H1 (cell line): ENCODE measurements at regions not wholly inside any gene's neighbourhood (a gene's known extent, or its start where the extent isn't known, plus 50 kb on each side); places are given as distances from the start of the nearest gene placed in this dataset.

Source experiments
- CTCF ChIA-PET: fragments of 300-600 bp; sonication (Branson Sonifier 250); formaldehyde crosslinking; loops from one replicate; lab custom pipeline; 2021; ENCODE audit not compliant: partially characterized antibody; lab: Charles Lee
- POLR2A ChIA-PET: fragments of 300-600 bp; sonication (Branson Sonifier 250); formaldehyde crosslinking; loops from one replicate; lab custom pipeline; 2021; ENCODE audit warnings: inconsistent platforms; ENCODE audit not compliant: partially characterized antibody; lab: Charles Lee
- DNase-seq, 2 experiments: peaks; one replicate each; pipeline versions ENCODE4 v3.0.0 to v3.0.0-alpha.2; 2010 to 2022; ENCODE audit warnings: low spot score in 2 of 2, low read depth in 1 of 2, mixed read lengths in 1 of 2
- FAIRE-seq: peaks from 2 replicates; lab custom pipeline; 2011; peaks lifted over from hg19 to GRCh38; lab: Jason Lieb, UNC
- H2AFZ ChIP-seq: 2 replicates; pipeline ENCODE4 v1.8.1; 2012; ENCODE audit warnings: low read length, inconsistent platforms
- H2AK5ac ChIP-seq: 2 replicates; pipeline ENCODE4 v1.6.1; 2013; ENCODE audit warnings: low read depth, low read length
- H2BK120ac ChIP-seq: replicated peaks from 2 replicates; pipeline ENCODE3; 2013; ENCODE audit warnings: low read depth, low read length, inconsistent platforms
- H2BK12ac ChIP-seq: 2 replicates; pipeline ENCODE4 v1.6.1; 2013; ENCODE audit warnings: low read depth, low read length
- H2BK15ac ChIP-seq: 2 replicates; pipeline ENCODE4 v1.6.1; 2013; ENCODE audit warnings: low read length
- H2BK20ac ChIP-seq: 2 replicates; pipeline ENCODE4 v1.6.1; 2013; ENCODE audit warnings: low read length
- H2BK5ac ChIP-seq: 2 replicates; pipeline ENCODE4 v1.6.1; 2013; ENCODE audit warnings: low read depth, low read length
- H3K14ac ChIP-seq: 2 replicates; pipeline ENCODE4 v1.6.1; 2013; ENCODE audit warnings: inconsistent platforms; ENCODE audit not compliant: insufficient read length
- H3K18ac ChIP-seq: 2 replicates; pipeline ENCODE4 v1.6.1; 2013; ENCODE audit warnings: low read length; ENCODE audit errors: extremely low read depth
- H3K23ac ChIP-seq: 2 replicates; pipeline ENCODE4 v1.6.1; 2013; ENCODE audit warnings: inconsistent platforms; ENCODE audit not compliant: insufficient read length
- H3K23me2 ChIP-seq: 2 replicates; pipeline ENCODE4 v1.6.1; 2013; ENCODE audit warnings: low read depth, low read length
- H3K27ac ChIP-seq: 2 replicates; pipeline ENCODE4 v1.6.1; 2011; ENCODE audit warnings: low read depth, low read length, inconsistent platforms
- H3K27me3 ChIP-seq, 4 experiments: replicated peaks in 1 of 4; 1 replicate in 1 of 4; 2 replicates in 3 of 4; pipeline versions ENCODE4 v1.6.1 to v1.8.1; 2011 to 2013; ENCODE audit warnings: low read length in 3 of 4, mild to moderate bottlenecking in 3 of 4, inconsistent platforms in 2 of 4, mixed read lengths in 2 of 4, moderate library complexity in 1 of 4; ENCODE audit not compliant: control insufficient read depth in 3 of 4, insufficient read depth in 3 of 4; ENCODE audit errors: extremely low read depth in 1 of 4
- H3K36me3 ChIP-seq, 4 experiments: 2 replicates each; pipeline versions ENCODE4 v1.6.1 to v1.8.1; 2011 to 2013; ENCODE audit warnings: mild to moderate bottlenecking in 4 of 4, low read length in 3 of 4, moderate library complexity in 2 of 4, control low read depth in 1 of 4, inconsistent platforms in 1 of 4; ENCODE audit not compliant: insufficient read depth in 4 of 4, control insufficient read depth in 2 of 4
- H3K4ac ChIP-seq: replicated peaks from 2 replicates; pipeline ENCODE3; 2013; ENCODE audit warnings: low read length, low read depth, mixed read lengths, inconsistent platforms; ENCODE audit not compliant: insufficient read length
- H3K4me1 ChIP-seq, 4 experiments: replicated peaks in 1 of 4; 1 replicate in 1 of 4; 2 replicates in 3 of 4; pipeline versions ENCODE4 v1.6.1 to v1.8.1; 2011 to 2013; ENCODE audit warnings: low read length in 3 of 4, inconsistent platforms in 2 of 4, mixed read lengths in 1 of 4; ENCODE audit not compliant: insufficient read depth in 4 of 4, control insufficient read depth in 3 of 4
- H3K4me2 ChIP-seq, 2 experiments: 2 replicates each; pipeline versions ENCODE4 v1.6.1 to v1.8.1; 2011 to 2013; ENCODE audit warnings: low read depth in 2 of 2, low read length in 2 of 2, control low read depth in 1 of 2, inconsistent platforms in 1 of 2, mild to moderate bottlenecking in 1 of 2; ENCODE audit not compliant: insufficient read depth in 1 of 2
- H3K4me3 ChIP-seq, 4 experiments: fragments of 200-600, 300-600 bp in 1 of 4; sonication (generic), shearing (Covaris generic), sonication (Bioruptor Twin) in 1 of 4; 2 replicates each; pipeline versions ENCODE4 v1.5.1 to v1.8.1; 2011 to 2016; ENCODE audit warnings: low read length in 4 of 4, low read depth in 3 of 4, control low read depth in 2 of 4, inconsistent platforms in 2 of 4, mild to moderate bottlenecking in 2 of 4, mixed read lengths in 1 of 4, moderate library complexity in 1 of 4; ENCODE audit not compliant: insufficient read depth in 2 of 4; ENCODE audit errors: extremely low read depth in 1 of 4
- H3K56ac ChIP-seq: replicated peaks from 2 replicates; pipeline ENCODE3; 2013; ENCODE audit warnings: low read depth, mild to moderate bottlenecking, mixed read lengths, low read length, inconsistent platforms; ENCODE audit not compliant: insufficient read length
- H3K79me1 ChIP-seq: 2 replicates; pipeline ENCODE4 v1.6.1; 2013; ENCODE audit warnings: low read depth, low read length, control low read depth
- H3K79me2 ChIP-seq, 2 experiments: 2 replicates each; pipeline versions ENCODE4 v1.6.1 to v1.8.1; 2012 to 2013; ENCODE audit warnings: low read length in 2 of 2, mild to moderate bottlenecking in 2 of 2, inconsistent platforms in 1 of 2; ENCODE audit not compliant: insufficient read depth in 2 of 2, control insufficient read depth in 1 of 2
- H3K9ac ChIP-seq, 4 experiments: replicated peaks in 1 of 4; 1 replicate in 1 of 4; 2 replicates in 3 of 4; pipeline versions ENCODE4 v1.6.1 to v1.8.1; 2011 to 2013; ENCODE audit warnings: low read depth in 3 of 4, low read length in 3 of 4, control low read depth in 2 of 4, mild to moderate bottlenecking in 2 of 4, moderate library complexity in 2 of 4, inconsistent platforms in 1 of 4; ENCODE audit errors: extremely low read depth in 1 of 4
- H3K9me3 ChIP-seq, 2 experiments: 2 replicates each; pipeline versions ENCODE4 v1.6.1 to v1.8.1; 2012 to 2013; ENCODE audit warnings: mild to moderate bottlenecking in 2 of 2, moderate library complexity in 2 of 2, control low read depth in 1 of 2, inconsistent platforms in 1 of 2, low read depth in 1 of 2, low read length in 1 of 2, mixed read lengths in 1 of 2; ENCODE audit not compliant: insufficient read depth in 2 of 2
- H4K20me1 ChIP-seq, 2 experiments: replicated peaks in 1 of 2; 2 replicates each; pipeline versions ENCODE3 to v1.8.1; 2011 to 2013; ENCODE audit warnings: inconsistent platforms in 2 of 2, low read length in 2 of 2, mild to moderate bottlenecking in 1 of 2; ENCODE audit not compliant: insufficient read depth in 2 of 2, control insufficient read depth in 1 of 2
- H4K5ac ChIP-seq: 2 replicates; pipeline ENCODE4 v1.6.1; 2013; ENCODE audit warnings: low read length, low read depth, mixed read lengths, inconsistent platforms; ENCODE audit not compliant: insufficient read length
- H4K8ac ChIP-seq: 2 replicates; pipeline ENCODE4 v1.8.0; 2013; ENCODE audit warnings: mild to moderate bottlenecking, moderate library complexity, low read length, inconsistent platforms; ENCODE audit not compliant: insufficient read depth; ENCODE audit errors: extremely low read depth
- H4K91ac ChIP-seq: replicated peaks from 2 replicates; pipeline ENCODE3; 2013; ENCODE audit warnings: low read length, mixed read lengths, inconsistent platforms; ENCODE audit not compliant: insufficient read length
- ATF3 ChIP-seq: IDR thresholded peaks from 2 replicates; pipeline ENCODE4 v1.6.1; 2011; ENCODE audit warnings: low read depth, mild to moderate bottlenecking, low read length; ENCODE audit not compliant: insufficient read depth
- BACH1 ChIP-seq: IDR thresholded peaks from 2 replicates; pipeline ENCODE4 v1.6.1; 2012; ENCODE audit warnings: low read length, improper control_type of control experiment
- CHD1 ChIP-seq: IDR thresholded peaks from 2 replicates; pipeline ENCODE4 v1.6.1; 2012; ENCODE audit warnings: low read depth, low read length, improper control_type of control experiment
- CHD2 ChIP-seq: IDR thresholded peaks from 2 replicates; pipeline ENCODE4 v1.6.1; 2012; ENCODE audit warnings: low read length, improper control_type of control experiment
- EP300 ChIP-seq, 2 experiments: IDR thresholded peaks; 1 replicate in 1 of 2; 2 replicates in 1 of 2; pipeline ENCODE4 v1.6.1; 2011 to 2012; ENCODE audit warnings: low read depth in 2 of 2, low read length in 2 of 2, mild to moderate bottlenecking in 2 of 2, borderline replicate concordance in 1 of 2, inconsistent platforms in 1 of 2, moderate library complexity in 1 of 2
- EZH2 ChIP-seq: fragments of 200-600 bp; sonication (generic); IDR thresholded peaks from 2 replicates; pipeline ENCODE4 v1.7.1; 2012; ENCODE audit warnings: low read depth, mild to moderate bottlenecking, moderate library complexity, low read length, inconsistent platforms; ENCODE audit not compliant: severe bottlenecking
- HDAC2 ChIP-seq, 2 experiments: fragments of 300-600 bp in 1 of 2; sonication (generic) in 1 of 2; IDR thresholded peaks; 2 replicates each; pipeline ENCODE4 v1.6.1; 2011 to 2012; ENCODE audit warnings: low read depth in 2 of 2, low read length in 2 of 2, mild to moderate bottlenecking in 2 of 2, moderate library complexity in 2 of 2, borderline replicate concordance in 1 of 2, inconsistent platforms in 1 of 2
- RAD21 ChIP-seq, 2 experiments: IDR thresholded peaks in 1 of 2; conservative IDR thresholded peaks in 1 of 2; 2 replicates each; pipeline ENCODE4 v1.6.1; 2011; ENCODE audit warnings: low read depth in 2 of 2, low read length in 2 of 2, improper control_type of control experiment in 1 of 2, inconsistent platforms in 1 of 2, mild to moderate bottlenecking in 1 of 2, moderate library complexity in 1 of 2
- SIN3A ChIP-seq, 2 experiments: IDR thresholded peaks in 1 of 2; conservative IDR thresholded peaks in 1 of 2; 2 replicates each; pipeline ENCODE4 v1.6.1; 2011 to 2012; ENCODE audit warnings: low read length in 2 of 2, improper control_type of control experiment in 1 of 2, low read depth in 1 of 2, mild to moderate bottlenecking in 1 of 2
- SIRT6 ChIP-seq: IDR thresholded peaks from one replicate; pipeline ENCODE4 v1.7.1; 2012; ENCODE audit warnings: low read length, inconsistent platforms
- TAF1 ChIP-seq: IDR thresholded peaks from 2 replicates; pipeline ENCODE4 v1.6.1; 2011; ENCODE audit warnings: mild to moderate bottlenecking, low read depth, low read length
- TBP ChIP-seq: IDR thresholded peaks from 2 replicates; pipeline ENCODE4 v1.6.1; 2011; ENCODE audit warnings: low read depth, low read length, improper control_type of control experiment
- WGBS, 2 experiments: shearing (Covaris generic) in 1 of 2; methylation state at CpG; one replicate each; pipeline versions ENCODE4 v1.1.6 to v1.1.7; 2013 to 2015; ENCODE audit warnings: low lambda C conversion rate in 2 of 2, mixed read lengths in 2 of 2, inconsistent platforms in 1 of 2, low coverage in 1 of 2, missing lambda C conversion rate in 1 of 2; ENCODE audit not compliant: insufficient replicate concordance in 2 of 2, insufficient coverage in 1 of 2, insufficient read length in 1 of 2; ENCODE audit errors: extremely low coverage in 1 of 2, missing lambda C conversion rate in 1 of 2; 5-methylcytosine and 5-hydroxymethylcytosine counted together

GRCh38 chr4:130172156-130172555 is 1076.2 kb downstream of the C4orf33 start:
- no peaks in the 10 kb centered on the region for H3K36me3 ChIP-seq
- no peak overlapping the region for H4K91ac ChIP-seq
- no peak overlapping the region for H4K5ac ChIP-seq
- no peak overlapping the region for H3K18ac ChIP-seq
- H4K20me1 ChIP-seq: no peaks in the 10 kb centered on the region
- H3K23ac ChIP-seq: no peak overlapping the region
- ChIA-PET POLR2A (no interaction called here), CTCF (interaction anchor here (0.5 kb wide), 1 partner anchor 1644 kb away, joined by 3 read pairs; no protein-coding TSS in a partner anchor)
- H3K79me2 ChIP-seq: no peaks in the 10 kb centered on the region
- H3K27me3 ChIP-seq: no peaks in the 10 kb centered on the region
- 82% methylated on average over 3 of the region's 3 CpGs; no CpG with 5 or more reads in 1 of the 2 experiments for WGBS, 2 experiments
- H4K8ac ChIP-seq: no peak overlapping the region
- H3K56ac ChIP-seq: no peak overlapping the region
- no peak for DNase-seq
- H3K79me1 ChIP-seq: no peaks in the 10 kb centered on the region
- H3K9me3 ChIP-seq: no peaks in the 10 kb centered on the region
- no peaks in the 10 kb centered on the region for H3K23me2 ChIP-seq
- no peak overlapping the region for H3K27ac ChIP-seq
- no peak overlapping the region for H2AFZ ChIP-seq
- no peak overlapping the region for H2BK5ac ChIP-seq
- H3K14ac ChIP-seq: no peak overlapping the region
- no peak overlapping the region for H2BK20ac ChIP-seq
- TF ChIP-seq CHD1 (no peak), TAF1 (no peak), RAD21 (IDR thresholded peaks at IDR 0.05 in 1 of 2, conservative IDR thresholded peaks at IDR 0.05 in 1 of 2; ENCODE audit: low read depth in 2 of 2, low read length in 2 of 2) (no peak), SIRT6 (no peak), TBP (no peak), EP300 (IDR thresholded peaks at IDR 0.05; ENCODE audit: borderline replicate concordance in 1 of 2, low read depth in 2 of 2, low read length in 2 of 2) (no peak), EZH2 (no peak), SIN3A (conservative IDR thresholded peaks at IDR 0.05 in 1 of 2, IDR thresholded peaks at IDR 0.05 in 1 of 2; ENCODE audit: low read depth in 1 of 2, low read length in 2 of 2) (no peak), HDAC2 (IDR thresholded peaks at IDR 0.05; ENCODE audit: borderline replicate concordance in 1 of 2, low read depth in 2 of 2, low read length in 2 of 2) (no peak), BACH1 (no peak), ATF3 (no peak), CHD2 (no peak)
- H3K4ac ChIP-seq: no peak overlapping the region
- no peak overlapping the region for H2BK120ac ChIP-seq
- H3K9ac ChIP-seq: no peak overlapping the region
- no peak for FAIRE-seq
- H2BK12ac ChIP-seq: no peak overlapping the region
- no peak overlapping the region for H2BK15ac ChIP-seq
- no peak overlapping the region for H3K4me3 ChIP-seq
- no peak overlapping the region for H2AK5ac ChIP-seq
- H3K4me2 ChIP-seq: no peak overlapping the region
- H3K4me1 ChIP-seq: no peaks in the 10 kb centered on the region
